HG02870 (cell line): ENCODE measurements at regions not wholly inside any gene's neighbourhood (a gene's known extent, or its start where the extent isn't known, plus 50 kb on each side); places are given as distances from the start of the nearest gene placed in this dataset.
"Not testable (repeated sequence)": the region's sequence is repeated elsewhere in the genome, so short reads cannot be mapped to it uniquely, and the experiment has no call there.

Experiments
- ATAC-seq: cut with Tn5 transposase; IDR thresholded peaks from one replicate; pipeline ENCODE4 v1.9.1; 2021; ENCODE audit warnings: mild to moderate bottlenecking, moderate library complexity; ENCODE audit not compliant: unreplicated experiment

GRCh38 chr14:85895603-85896002, 365.7 kb downstream of the FLRT2 start:
- ATAC-seq, result no peak

DNA sequence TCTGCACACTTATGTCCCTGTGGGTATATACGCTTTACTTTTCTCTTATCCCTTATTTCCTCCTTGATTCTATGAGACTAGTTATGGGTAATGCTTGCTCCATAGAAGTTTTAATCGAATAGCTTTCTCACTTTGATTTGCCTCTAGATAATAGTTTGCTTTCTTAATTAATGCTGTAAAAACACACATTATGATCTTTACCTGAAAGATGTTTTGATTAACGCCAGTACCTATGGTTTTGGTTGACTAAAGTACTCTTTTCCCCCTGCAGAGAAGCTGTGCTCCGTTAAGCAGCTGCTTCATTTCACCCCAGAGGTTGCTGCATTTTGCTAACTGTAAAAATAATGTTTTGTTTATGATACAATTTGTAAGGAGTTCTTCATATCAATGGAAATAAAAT, 362.3 kb downstream of the FLRT2 start:
- no peak for ATAC-seq

DNA sequence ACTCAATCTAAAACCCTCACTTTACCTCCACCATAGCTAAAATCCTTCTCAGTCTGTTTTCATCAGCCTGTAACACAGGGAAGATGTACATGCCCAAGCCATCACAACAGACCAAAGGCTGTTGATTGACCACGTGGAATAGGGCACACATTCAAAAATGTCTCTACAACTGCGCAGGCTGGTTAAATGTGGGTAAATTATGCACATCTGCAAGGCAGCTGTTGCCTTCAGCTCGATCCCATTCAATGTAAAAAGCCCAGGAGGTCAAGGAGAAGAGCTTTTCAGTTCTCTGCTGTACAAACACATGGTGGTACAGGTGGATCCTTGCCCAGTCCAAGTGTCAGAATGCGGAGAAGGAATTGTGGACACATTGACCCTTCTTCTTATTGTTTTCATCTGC, 354.0 kb downstream of the FLRT2 start:
- ATAC-seq, result no peak

GRCh38 chr14:85883101-85883500, 353.2 kb downstream of the FLRT2 start:
- no peak for ATAC-seq

DNA sequence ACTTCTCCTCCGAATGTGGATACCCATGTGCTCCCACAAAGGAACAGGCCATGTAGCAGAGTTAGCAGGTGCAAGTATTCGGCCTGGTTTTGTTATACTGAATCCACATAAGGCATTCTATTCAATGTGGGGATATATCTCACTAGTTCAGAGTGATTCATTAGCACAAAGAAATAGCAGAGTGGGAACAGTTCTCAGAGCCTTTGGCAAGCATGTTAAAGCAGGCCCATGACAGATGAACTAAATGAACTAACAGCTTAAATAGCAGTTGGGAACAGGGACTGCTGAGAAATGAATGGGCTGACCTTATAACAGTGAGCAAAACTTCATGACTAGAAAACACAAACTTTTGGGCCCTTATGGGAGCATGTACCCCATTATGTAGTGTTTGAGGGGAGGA, 352.0 kb downstream of the FLRT2 start:
- ATAC-seq, result no peak

GRCh38 chr14:85878874-85879273, 348.9 kb downstream of the FLRT2 start:
- ATAC-seq, result no peak

GRCh38 chr14:85873006-85873405, 343.1 kb downstream of the FLRT2 start:
- no peak for ATAC-seq

GRCh38 chr14:85867450-85867849, 337.5 kb downstream of the FLRT2 start:
- no peak for ATAC-seq

GRCh38 chr14:85865701-85866100, 335.8 kb downstream of the FLRT2 start:
- no peak for ATAC-seq

DNA sequence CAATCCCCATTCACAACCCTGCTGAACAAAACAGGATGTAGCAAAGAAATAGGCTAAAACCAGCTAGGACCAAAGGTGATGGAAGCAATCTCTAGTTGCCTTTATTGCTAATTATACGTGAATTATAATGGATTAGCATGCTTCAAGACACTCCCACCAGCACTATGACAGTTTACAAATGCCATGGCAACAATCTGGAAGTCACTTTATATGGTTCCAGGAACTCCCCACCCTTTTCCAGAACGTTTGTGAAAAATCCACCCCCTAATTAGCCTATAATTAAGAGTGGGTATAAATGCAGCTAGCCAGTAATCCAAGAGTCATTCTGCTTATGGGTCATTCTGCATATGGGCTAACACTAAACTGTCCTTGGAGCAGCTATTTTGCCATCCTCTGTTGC, 328.7 kb downstream of the FLRT2 start:
- ATAC-seq, result no peak

- no peak for ATAC-seq
Observed at GRCh38 chr14:85856430-85856829, 326.5 kb downstream of the FLRT2 start.

- no peak for ATAC-seq
Observed at GRCh38 chr14:85853996-85854526, 324.1 kb downstream of the FLRT2 start.

- no peak for ATAC-seq
Observed at GRCh38 chr14:85852906-85853305, 323.0 kb downstream of the FLRT2 start.

- ATAC-seq, result not testable (repeated sequence)
Observed at GRCh38 chr14:85852123-85852522, 322.2 kb downstream of the FLRT2 start.

DNA sequence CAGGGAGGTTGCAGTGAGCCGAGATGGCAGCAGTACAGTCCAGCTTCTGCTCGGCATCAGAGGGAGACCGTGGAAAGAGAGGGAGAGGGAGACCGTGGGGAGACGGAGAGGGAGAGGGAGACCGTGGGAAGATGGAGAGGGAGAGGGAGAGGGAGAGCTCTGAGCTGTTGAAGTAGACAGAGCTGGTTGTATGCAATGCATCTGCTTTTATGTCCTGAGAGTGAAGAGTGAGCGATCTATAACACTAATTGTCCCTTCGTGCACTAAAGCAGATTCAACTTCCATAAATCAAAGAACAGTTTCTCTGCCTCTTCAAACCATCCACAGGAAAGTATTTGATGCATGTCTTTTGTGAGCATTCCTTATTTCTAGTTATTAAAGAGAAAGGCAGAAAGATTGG, 300.6 kb downstream of the FLRT2 start:
- not testable (repeated sequence) for ATAC-seq

DNA sequence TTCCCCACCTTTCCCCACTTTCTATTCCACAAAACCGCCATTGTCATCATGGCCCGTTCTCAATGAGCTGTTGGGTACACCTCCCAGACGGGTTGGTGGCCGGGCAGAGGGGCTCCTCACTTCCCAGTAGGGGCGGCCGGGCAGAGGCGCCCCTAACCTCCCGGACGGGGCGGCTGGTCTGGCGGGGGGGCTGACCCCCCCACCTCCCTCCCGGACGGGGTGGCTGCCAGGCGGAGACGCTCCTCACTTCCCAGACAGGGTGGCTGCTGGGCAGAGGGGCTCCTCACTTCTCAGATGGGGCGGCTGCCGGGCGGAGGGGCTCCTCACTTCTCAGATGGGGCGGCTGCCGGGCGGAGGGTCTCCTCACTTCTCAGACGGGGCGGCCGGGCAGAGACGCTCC, 299.7 kb downstream of the FLRT2 start:
- ATAC-seq, result not testable (repeated sequence)

GRCh38 chr14:85824526-85824925, 294.6 kb downstream of the FLRT2 start:
- ATAC-seq, result no peak

DNA sequence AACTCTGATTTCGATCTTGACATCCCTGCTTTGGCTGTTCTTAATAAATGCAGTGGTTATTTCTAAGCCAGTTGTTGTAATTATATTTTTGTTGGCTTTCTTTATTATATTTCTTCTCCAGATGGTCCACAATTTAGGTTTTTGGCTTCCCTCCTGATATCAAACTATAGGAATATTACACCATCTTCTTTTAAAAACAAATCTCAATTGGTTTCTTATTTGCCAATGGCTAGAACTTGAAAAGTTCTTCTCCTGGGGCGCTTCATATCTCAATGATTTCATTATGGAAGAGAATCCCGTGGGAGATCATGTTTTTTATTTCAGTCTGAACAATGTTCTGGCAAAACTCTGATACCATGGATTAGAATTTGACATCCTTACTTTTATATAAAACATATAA, 292.3 kb downstream of the FLRT2 start:
- ATAC-seq, result no peak

DNA sequence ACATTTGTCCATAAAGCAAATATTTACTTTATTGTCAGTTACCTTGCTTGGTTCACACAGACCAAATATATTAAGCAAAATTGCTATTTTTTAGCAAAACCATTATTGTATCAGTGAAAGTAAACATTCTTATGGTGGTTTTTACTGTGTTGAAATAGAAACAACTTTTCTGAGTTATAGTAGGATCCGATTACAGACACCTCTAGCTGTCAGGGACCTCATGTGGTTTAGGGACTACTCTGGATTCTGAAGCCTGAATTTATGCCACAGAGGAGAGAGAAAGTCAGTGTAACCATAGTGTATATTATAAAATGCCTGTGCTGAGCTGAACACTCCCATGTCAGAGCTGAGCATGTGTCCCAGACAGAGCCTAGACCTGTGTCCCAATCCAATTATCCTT, 287.5 kb downstream of the FLRT2 start:
- ATAC-seq, result no peak

- ATAC-seq, result no peak
Observed at GRCh38 chr14:85813040-85813439, 283.1 kb downstream of the FLRT2 start.

DNA sequence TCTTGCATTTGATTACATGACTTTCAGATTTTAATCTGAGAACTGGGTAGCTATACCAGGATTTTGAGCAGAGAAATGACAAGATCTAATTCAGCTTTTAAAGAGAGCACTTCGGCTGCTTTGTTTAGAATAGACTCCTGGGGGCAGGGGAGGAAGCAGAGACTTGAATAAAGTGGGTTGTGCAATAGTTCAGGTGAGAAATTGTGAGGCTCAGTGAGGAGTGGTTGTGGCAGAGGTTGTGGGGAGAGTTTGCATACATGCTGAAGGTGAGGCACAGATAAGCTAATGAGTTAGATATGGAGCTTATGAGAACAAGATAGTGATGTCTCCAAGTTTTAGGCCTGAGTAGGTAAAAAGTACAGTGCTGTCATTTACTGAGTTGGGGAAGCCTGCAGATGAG, 281.4 kb downstream of the FLRT2 start:
- ATAC-seq, result no peak

DNA sequence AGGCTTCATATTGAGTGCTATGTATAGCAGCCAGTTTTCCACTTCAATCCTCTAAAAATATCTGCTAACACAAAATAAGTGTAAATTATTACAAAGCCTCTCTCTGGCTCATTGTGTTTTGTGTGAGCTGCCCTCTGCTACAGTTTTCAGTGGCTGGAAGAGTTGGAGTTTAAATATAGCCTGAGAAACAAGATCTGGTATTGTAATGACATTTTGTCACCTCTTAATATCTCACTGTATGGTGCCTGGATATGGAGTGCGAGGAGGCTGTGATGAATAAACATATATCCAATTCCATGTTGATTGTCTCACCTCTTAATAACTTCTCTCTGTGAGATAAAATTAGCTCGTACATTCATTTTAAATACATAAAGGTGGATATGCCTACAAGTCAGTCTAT, 269.7 kb downstream of the FLRT2 start:
- ATAC-seq, result no peak

GRCh38 chr14:85798856-85799255, 268.9 kb downstream of the FLRT2 start:
- no peak for ATAC-seq

DNA sequence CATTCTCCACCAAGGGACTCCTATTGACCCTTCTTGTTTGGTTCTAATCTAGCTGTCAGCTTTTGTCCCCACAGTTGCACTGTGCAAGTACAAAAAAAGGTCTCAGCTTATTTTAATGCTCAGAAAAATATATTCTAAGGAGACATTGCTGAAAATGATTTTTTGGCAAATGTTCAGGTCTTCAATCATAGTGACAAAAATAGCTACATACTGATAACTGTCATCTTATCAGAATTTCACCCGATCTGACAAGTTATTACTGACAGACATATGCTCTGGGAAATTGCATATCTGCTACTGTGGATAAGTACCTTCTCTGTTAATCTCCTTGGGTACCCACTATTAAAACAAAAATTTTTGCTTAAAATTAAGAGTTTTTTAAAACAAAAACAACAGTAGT, 263.6 kb downstream of the FLRT2 start:
- no peak for ATAC-seq
